NCI-H146 treated with DMSO at 0.1 percent for 48 hours (cell line): ENCODE measurements at regions not wholly inside any gene's neighbourhood (a gene's known extent, or its start where the extent isn't known, plus 50 kb on each side); places are given as distances from the start of the nearest gene placed in this dataset.
"Not testable (repeated sequence)": the region's sequence is repeated elsewhere in the genome, so short reads cannot be mapped to it uniquely, and the experiment has no call there.

Experiments used
- DNase-seq: peaks from one replicate; lab custom pipeline; 2025; ENCODE audit not compliant: unreplicated experiment; lab: John Stamatoyannopoulos, UW

DNA sequence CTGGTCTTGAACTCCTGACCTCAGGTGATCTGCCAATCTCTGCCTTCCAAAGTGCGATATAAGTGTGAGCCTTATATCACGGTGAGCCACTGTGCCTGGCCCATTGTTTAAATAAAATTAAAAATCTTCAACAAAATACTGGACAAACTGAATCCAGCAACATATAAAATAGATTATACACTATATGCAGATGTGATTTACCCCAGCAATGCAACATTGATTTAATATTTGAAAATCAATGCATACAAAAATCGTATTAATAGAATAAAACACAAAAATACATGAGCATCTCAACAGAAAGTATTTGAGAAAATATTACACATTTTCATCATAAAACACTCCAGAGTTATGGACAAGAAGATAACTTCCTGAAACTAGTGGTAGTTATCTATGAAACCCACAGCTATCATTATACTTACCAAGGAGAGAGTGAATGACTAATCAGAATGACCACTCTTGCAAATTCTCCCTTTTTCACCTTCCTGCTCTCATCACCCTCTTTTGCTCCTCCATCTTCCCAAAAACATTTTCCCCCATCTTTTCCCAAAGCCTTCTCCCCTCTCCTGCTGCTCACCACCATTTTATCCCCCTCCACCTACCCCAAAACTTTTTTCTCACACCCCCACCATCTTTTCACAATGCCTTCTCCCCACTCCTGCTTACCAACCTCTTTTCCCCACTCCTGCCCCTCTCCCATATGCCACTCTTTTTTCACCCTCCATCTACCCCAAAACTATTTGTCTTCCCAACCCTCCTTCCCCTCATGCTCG lies 122.1 kb upstream of the VPREB1 start:
- no peak for DNase-seq

DNA sequence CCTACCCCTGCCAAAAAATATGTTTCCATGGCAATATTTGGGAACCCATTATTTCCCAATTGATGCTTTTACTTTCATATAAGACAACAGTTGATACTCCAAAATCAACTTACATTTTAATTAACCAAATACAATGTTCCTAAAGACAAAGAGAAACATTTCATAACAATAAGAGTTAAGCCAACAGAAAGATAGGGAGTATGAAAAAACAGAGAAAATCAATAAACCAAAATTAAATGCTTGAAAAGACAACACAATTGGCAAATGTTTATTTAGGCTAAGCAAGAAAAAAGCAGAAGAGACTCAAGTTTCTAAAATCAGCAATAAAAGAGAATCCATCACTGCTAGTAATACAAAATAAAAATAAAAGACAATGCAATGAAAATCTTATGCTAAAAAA lies 123.1 kb upstream of the VPREB1 start:
- no peak for DNase-seq

GRCh38 chr22:22120160-22120559 lies 124.4 kb upstream of the VPREB1 start:
- DNase-seq, result no peak

GRCh38 chr22:22118987-22119386 lies 125.6 kb upstream of the VPREB1 start:
- DNase-seq, result no peak

GRCh38 chr22:22117864-22118544 lies 126.6 kb upstream of the VPREB1 start:
- not testable (repeated sequence) for DNase-seq

DNA sequence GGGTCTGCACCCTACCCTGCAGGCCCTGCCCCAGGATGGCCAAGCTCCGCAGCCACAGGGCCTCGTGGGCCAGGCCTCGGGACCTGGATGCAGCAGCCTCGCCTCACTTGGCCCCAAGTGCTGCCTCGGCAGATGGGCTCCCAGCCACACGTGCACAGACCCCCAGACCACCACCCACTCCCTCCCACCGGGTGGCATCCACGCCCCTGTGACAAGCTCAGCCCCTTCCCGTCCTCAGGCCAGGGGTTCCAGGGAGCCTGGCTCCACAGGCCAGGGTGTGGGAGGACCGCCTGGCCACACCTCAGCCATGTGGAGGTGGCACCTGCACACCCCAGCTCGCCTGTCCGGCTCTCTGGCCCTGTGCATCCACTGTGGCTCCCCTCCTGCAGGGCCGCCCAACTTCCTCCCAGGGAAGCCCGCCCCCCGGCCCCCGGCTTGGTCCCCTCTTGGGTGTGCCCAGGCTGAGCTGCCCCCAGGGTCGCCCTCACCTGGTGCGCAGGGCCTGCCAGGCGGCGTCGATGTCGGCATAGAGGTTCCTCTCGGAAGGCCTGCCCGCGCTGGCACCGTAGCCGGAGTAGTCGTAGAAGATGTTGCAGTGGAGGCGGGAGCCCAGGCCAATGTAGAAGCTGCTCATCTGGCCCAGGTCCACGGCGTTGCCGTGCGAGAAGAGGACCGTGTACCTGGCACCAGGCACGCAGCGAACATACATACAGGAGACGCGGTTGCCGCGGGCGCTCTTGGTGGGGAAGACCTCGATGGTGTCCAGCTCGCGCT lies 127.4 kb upstream of the VPREB1 start:
- DNase-seq, result not testable (repeated sequence)

DNA sequence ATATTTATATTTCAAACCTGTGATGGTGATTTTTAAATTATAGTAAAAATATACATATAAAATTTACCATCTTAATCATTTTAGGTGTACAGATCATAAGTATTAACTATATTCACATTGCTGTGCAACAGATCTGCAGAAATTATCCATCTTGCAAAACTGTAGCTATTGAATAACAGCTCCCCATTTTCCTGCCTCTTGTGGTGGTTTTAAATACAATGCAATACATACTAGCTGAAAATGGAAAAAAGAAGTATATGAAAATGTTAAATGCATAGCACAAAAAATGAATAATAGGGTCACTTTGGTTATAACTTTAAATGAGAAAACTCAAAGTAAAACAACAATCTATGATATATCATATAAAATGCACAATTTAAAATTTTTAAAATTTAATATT lies 130.9 kb upstream of the VPREB1 start:
- DNase-seq, result no peak

DNA sequence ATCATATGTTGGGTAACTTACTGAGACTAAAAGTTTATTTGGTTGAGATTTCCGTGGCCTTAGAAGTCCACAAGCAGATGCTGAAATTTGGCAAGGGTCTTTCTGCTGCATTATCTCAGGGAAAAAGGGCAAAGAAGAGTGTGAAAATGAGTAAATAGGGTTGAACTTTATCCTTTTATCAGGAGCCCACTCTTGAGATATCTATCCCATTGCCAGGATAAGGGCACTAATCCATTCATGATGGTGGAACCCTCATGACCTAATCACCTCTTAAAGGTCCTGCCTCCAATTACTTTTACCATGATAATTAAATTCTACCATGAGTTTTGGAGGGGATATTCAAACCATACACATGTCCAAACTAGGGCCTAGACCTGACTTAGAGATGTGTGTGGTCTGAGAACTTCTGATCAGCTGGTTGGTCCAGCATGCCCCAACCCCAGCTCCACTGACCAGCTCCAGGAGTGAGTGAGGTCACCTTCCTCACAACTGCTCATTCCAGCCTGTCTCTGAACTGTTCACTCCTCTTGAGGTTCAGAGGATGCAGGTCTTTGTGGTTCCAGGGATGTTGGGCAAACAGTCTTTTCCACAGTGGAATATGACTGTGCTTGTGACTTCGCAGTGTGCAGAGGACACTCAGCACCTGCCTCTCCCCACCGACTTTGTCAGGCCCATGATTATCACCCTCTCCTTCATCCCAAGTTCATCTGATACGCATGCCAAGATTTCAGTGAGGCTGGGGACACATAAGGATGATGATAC lies 130.1 kb upstream of the TOP3B start:
- no peak for DNase-seq

GRCh38 chr22:22111983-22112382 lies 129.4 kb upstream of the TOP3B start:
- no peak for DNase-seq

GRCh38 chr22:22111267-22111751 lies 128.7 kb upstream of the TOP3B start:
- no peak for DNase-seq

- no peak for DNase-seq
These were observed 128.1 kb upstream of the TOP3B start for GRCh38 chr22:22110548-22111266.

GRCh38 chr22:22109693-22110466 lies 127.3 kb upstream of the TOP3B start:
- no peak for DNase-seq

DNA sequence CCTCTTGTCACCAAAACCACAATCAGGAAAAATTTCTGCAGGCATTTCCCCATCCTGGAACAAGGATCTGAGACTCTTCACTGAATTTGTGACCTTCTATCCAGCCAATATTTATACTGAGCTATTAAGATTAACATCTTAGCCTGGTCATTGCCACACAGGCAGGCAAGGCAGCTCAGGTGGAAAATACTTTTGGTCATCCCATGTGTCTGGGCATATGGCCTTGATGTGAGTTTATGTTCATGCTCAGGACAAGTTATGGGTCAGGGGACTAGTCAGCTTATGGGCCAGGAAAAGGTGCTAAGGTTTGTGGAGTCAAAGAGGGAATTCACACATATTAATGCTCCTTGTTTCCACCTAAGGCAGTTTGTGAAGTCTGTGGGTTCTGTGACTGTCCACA lies 124.3 kb upstream of the TOP3B start:
- DNase-seq, result no peak

DNA sequence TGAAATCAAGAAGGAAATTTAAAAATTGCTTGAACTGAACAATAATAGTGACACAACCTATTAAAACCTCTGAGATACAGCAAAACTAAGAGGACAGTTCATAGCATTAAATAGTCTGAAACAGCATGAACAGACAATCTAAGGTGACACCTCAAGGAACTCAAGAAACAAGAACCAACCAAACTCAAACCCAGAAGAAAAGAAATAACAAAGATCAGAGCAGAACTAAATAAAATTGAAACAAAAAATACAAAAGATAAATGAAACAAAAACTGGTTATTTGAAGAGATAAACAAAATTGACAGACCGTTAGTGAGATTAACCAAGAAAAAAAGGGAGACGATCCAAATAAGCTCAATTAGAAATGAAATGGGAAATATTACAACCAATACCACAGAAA lies 122.8 kb upstream of the TOP3B start:
- DNase-seq, result no peak

DNA sequence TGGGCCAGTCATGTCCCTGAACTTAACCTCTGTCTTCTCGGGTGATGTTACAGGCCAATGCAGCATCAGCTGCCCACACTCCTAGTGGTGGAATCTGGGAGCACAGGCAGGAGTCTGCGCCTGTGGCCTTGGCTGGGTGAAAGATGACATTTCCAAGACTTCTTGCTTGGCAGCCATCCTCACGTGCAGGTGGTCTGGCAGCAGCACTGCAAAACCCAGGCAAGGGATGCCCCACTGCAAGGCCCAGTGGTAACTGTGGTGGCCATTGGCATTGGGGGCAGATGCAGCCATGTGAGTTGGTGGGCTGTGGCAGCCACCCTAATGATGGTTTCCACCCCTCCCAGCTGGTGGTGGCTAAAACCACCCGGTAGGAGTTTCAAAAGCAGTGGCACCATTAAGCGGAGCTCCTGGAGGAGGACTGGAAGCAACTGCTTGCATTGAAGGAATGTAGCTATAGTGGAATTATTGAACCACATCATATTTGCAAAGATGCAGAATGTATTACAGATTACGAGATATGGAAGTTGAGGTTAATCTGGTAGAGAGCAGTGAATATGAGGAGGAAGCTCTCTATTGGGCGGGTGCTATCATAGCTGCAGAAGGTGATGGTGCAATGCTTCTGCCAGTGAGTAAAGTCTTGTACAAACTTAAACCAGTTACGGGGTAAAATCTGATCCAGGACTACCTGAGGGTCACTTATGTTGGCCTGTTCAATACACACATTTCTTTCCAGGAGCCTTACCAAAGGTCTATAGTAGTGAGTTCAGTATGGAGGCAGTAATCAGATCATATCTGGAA lies 120.7 kb upstream of the TOP3B start:
- DNase-seq, result no peak

DNA sequence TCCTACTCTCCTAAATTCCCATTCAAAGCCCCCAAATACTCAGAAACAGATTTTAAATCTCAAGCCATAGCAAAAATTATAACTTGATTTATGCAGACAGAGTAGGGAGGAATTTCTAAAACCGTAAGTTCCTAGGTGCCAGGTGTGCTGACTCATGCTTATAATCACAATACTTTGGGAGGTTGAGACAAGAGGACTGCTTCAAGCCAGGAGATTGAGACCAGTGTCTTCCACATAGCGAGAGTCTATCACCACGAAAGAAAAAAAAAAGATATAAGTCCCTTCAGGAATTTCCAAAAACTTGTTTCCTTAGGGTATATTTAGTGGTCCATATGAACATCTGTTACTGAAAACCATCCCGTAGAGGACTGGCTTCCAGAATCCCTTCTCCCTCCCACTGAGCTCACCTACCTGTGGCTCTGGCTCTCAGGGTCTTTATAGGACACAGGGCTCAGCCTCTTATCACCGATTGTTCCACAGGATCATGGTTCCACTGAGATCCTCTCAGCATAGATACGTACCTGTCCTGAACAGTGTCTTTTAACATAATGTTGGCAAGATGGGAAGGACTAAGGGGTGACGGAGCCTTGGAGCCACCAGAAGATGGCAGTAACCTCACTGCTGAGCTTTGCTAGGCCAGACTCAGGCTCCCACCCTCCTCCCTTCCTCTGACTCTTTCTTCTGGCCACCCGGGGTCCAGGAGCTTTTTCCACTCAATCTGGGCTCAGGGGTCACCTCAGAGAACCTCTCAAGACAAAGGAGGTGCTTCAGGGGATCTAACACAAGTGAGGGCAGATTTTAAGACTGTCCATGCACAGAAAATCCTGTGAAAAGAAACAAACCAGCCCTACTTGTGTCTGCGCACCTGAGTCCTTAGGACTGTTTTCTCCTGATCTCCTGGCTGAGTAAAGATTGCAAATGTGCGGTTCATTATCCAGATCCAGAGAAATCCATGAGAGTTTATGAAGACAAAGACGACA lies 117.5 kb upstream of the TOP3B start:
- no peak for DNase-seq

DNA sequence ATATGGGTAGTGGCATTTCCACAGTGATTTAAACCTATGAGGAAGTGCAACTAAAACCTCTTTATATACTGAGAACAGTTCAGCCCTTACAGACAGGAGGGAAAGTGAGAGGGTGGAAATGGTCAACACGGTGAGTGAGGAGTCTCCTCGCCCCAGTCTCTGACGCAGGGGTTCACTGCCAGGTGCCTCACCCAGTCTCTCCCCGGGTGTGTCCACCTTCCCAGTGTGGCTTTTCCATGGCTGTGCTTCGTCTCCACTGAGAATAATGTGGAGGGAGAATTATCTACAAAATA lies 116.6 kb upstream of the TOP3B start:
- no peak for DNase-seq
